ENCODE measurements at regions not wholly inside any gene's neighbourhood (a gene's known extent, or its start where the extent isn't known, plus 50 kb on each side); places are given as distances from the start of the nearest gene placed in this dataset.

GRCh38 chr1:198929961-198930599 is 291.2 kb downstream of the PTPRC start:
- Mint-ChIP-seq H3K4me3 (peak overlapping the region; percentile 6 to 80 (median 72)), H3K27me3 (no peaks in the 10 kb centered on the region), H3K36me3 (no peaks in the 10 kb centered on the region), H3K9me3 (no peaks in the 10 kb centered on the region), H3K4me1 (peaks cover 12 to 26% (median 24%) of the 10 kb centered on the region in 4 donors), H3K27ac (peak overlapping the region; percentile 3 to 92 (median 38))
- Histone ChIP-seq H3K9me3 (ENCODE audit: control insufficient read depth in 1 of 2, low read length in 2 of 2) (no peaks in the 10 kb centered on the region), H3K36me3 (ENCODE audit: insufficient read depth, low read length) (no peaks in the 10 kb centered on the region), H3K4me1 (ENCODE audit: insufficient read depth, low read length) (peaks cover 45% of the 10 kb centered on the region), H3K27me3 (ENCODE audit: insufficient read depth, low read length) (no peaks in the 10 kb centered on the region), H3K27ac (ENCODE audit: low read depth, low read length) (peak overlapping the region; percentile 3), H3K4me3 (ENCODE audit: low read length in 2 of 2) (no peak overlapping the region)
- peak in 2 of 5 donors; percentile 24 to 31 for DNase-seq
- intact Hi-C loops (cut with micrococcal nuclease) = loop anchor here (10.0 kb wide), 3 partner anchors 165 to 1025 kb away; partner anchors contain the start of gene C1orf53
- ChIA-PET POLR2A (ENCODE audit: partially characterized antibody) (interaction anchor here (1.1 to 1.7 kb wide), 2 partner anchors 8 to 10 kb away, joined by 3 to 5 read pairs; no protein-coding TSS in a partner anchor), CTCF (ENCODE audit: partially characterized antibody) (no interaction called here)

- no peaks in the 10 kb centered on the region for H3K27me3 Mint-ChIP-seq
- Histone ChIP-seq H3K4me3 (ENCODE audit: low read length in 2 of 2) (no peak overlapping the region), H3K27me3 (ENCODE audit: insufficient read depth, low read length) (no peaks in the 10 kb centered on the region), H3K9me3 (ENCODE audit: control insufficient read depth in 1 of 2, low read length in 2 of 2) (no peaks in the 10 kb centered on the region), H3K27ac (ENCODE audit: low read depth, low read length) (no peak overlapping the region), H3K4me1 (ENCODE audit: insufficient read depth, low read length) (peaks cover 62% of the 10 kb centered on the region), H3K36me3 (ENCODE audit: insufficient read depth, low read length) (no peaks in the 10 kb centered on the region)
- CTCF ChIA-PET (ENCODE audit: partially characterized antibody) = no interaction called here
- peak overlapping the region in 7 of 8 donors; percentile 2 to 64 (median 43) for H3K4me3 Mint-ChIP-seq
- peak overlapping the region in 5 of 7 donors; percentile 23 to 81 (median 41) for H3K27ac Mint-ChIP-seq
- no peaks in the 10 kb centered on the region for H3K9me3 Mint-ChIP-seq
- H3K36me3 Mint-ChIP-seq = no peaks in the 10 kb centered on the region
- intact Hi-C loops (cut with micrococcal nuclease) = loop anchor here (10.0 kb wide), 3 partner anchors 162 to 1028 kb away; partner anchors contain the start of gene C1orf53
- POLR2A ChIA-PET (ENCODE audit: partially characterized antibody) = interaction anchor here (1.2 kb wide), 1 partner anchor 9 kb away, joined by 3 read pairs; no protein-coding TSS in a partner anchor
- H3K4me1 Mint-ChIP-seq = peaks cover 25 to 35% (median 33%) of the 10 kb centered on the region in 4 donors
- no peak for DNase-seq
Measured at GRCh38 chr1:198932351-198932991, 293.6 kb downstream of the PTPRC start.

- peak overlapping the region in 3 of 7 donors; percentile 20 to 35 (median 34) for H3K27ac Mint-ChIP-seq
- no peaks in the 10 kb centered on the region for H3K9me3 Mint-ChIP-seq
- peaks cover 68% of the 10 kb centered on the region for H3K4me1 ChIP-seq (ENCODE audit: insufficient read depth, low read length)
- no peaks in the 10 kb centered on the region for H3K27me3 ChIP-seq (ENCODE audit: insufficient read depth, low read length)
- H3K27ac ChIP-seq (ENCODE audit: low read depth, low read length) = peak overlapping the region; percentile 7
- H3K4me3 Mint-ChIP-seq = peak overlapping the region in 2 of 8 donors; percentile 2 to 16
- ChIA-PET CTCF (ENCODE audit: partially characterized antibody) (interaction anchor here (1.5 kb wide), 1 partner anchor 180 kb away, joined by 4 read pairs; no protein-coding TSS in a partner anchor), POLR2A (ENCODE audit: partially characterized antibody) (interaction anchor here (1.0 to 3.6 kb wide), 3 partner anchors 12 to 283 kb away, joined by 3 to 29 read pairs (median 4); no protein-coding TSS in a partner anchor)
- H3K36me3 ChIP-seq (ENCODE audit: insufficient read depth, low read length) = no peaks in the 10 kb centered on the region
- intact Hi-C loops (cut with micrococcal nuclease) = loop anchor here (10.0 kb wide), 3 partner anchors 161 to 1029 kb away; partner anchors contain the start of gene C1orf53
- H3K4me1 Mint-ChIP-seq = peaks cover 25 to 38% (median 34%) of the 10 kb centered on the region in 4 donors
- H3K36me3 Mint-ChIP-seq = no peaks in the 10 kb centered on the region
- no peaks in the 10 kb centered on the region for H3K27me3 Mint-ChIP-seq
- no peaks in the 10 kb centered on the region for H3K9me3 ChIP-seq (ENCODE audit: control insufficient read depth in 1 of 2, low read length in 2 of 2)
- no peak for DNase-seq
- peak overlapping the region in 1 of 2 donors; percentile 50 for H3K4me3 ChIP-seq (ENCODE audit: low read length in 2 of 2)
Measured at GRCh38 chr1:198933515-198934222, 294.8 kb downstream of the PTPRC start.

GRCh38 chr1:198934426-198934825 is 295.6 kb downstream of the PTPRC start:
- H3K9me3 Mint-ChIP-seq = no peaks in the 10 kb centered on the region
- Histone ChIP-seq H3K36me3 (ENCODE audit: insufficient read depth, low read length) (no peaks in the 10 kb centered on the region), H3K4me1 (ENCODE audit: insufficient read depth, low read length) (peaks cover 63% of the 10 kb centered on the region), H3K27ac (ENCODE audit: low read depth, low read length) (peak overlapping the region; percentile 7), H3K9me3 (ENCODE audit: control insufficient read depth in 1 of 2, low read length in 2 of 2) (no peaks in the 10 kb centered on the region), H3K4me3 (ENCODE audit: low read length in 2 of 2) (peak overlapping the region in 1 of 2 donors; percentile 50), H3K27me3 (ENCODE audit: insufficient read depth, low read length) (no peaks in the 10 kb centered on the region)
- H3K27ac Mint-ChIP-seq = no peak overlapping the region
- peak in 1 of 5 donors; percentile 15 for DNase-seq
- POLR2A ChIA-PET (ENCODE audit: partially characterized antibody) = interaction anchor here (0.8 to 3.6 kb wide), 6 partner anchors 12 to 1159 kb away, joined by 3 to 29 read pairs (median 3); partner anchors contain the start of gene DENND1B
- CTCF ChIA-PET (ENCODE audit: partially characterized antibody) = interaction anchor here (1.5 kb wide), 1 partner anchor 179 kb away, joined by 4 read pairs; no protein-coding TSS in a partner anchor
- no peaks in the 10 kb centered on the region for H3K27me3 Mint-ChIP-seq
- H3K36me3 Mint-ChIP-seq = no peaks in the 10 kb centered on the region
- H3K4me1 Mint-ChIP-seq = peaks cover 25 to 33% (median 31%) of the 10 kb centered on the region in 4 donors
- H3K4me3 Mint-ChIP-seq = no peak overlapping the region
- intact Hi-C loops (cut with micrococcal nuclease) = loop anchor here (10.0 kb wide), 3 partner anchors 160 to 1030 kb away; partner anchors contain the start of gene C1orf53

- CTCF ChIA-PET (ENCODE audit: partially characterized antibody) = interaction anchor here (1.5 kb wide), 1 partner anchor 178 kb away, joined by 4 read pairs; no protein-coding TSS in a partner anchor
- Histone ChIP-seq H3K4me3 (ENCODE audit: low read length in 2 of 2) (peak overlapping the region; percentile 30 to 50), H3K27ac (ENCODE audit: low read depth, low read length) (peak overlapping the region; percentile 51), H3K36me3 (ENCODE audit: insufficient read depth, low read length) (no peaks in the 10 kb centered on the region), H3K4me1 (ENCODE audit: insufficient read depth, low read length) (peaks cover 58% of the 10 kb centered on the region), H3K9me3 (ENCODE audit: control insufficient read depth in 1 of 2, low read length in 2 of 2) (no peaks in the 10 kb centered on the region), H3K27me3 (ENCODE audit: insufficient read depth, low read length) (no peaks in the 10 kb centered on the region)
- no peaks in the 10 kb centered on the region for H3K27me3 Mint-ChIP-seq
- intact Hi-C loops (cut with micrococcal nuclease) = loop anchor here (1.0 to 10.0 kb wide), 5 partner anchors 15 to 1030 kb away; partner anchors contain the start of gene C1orf53
- H3K4me3 Mint-ChIP-seq = no peak overlapping the region
- no peaks in the 10 kb centered on the region for H3K9me3 Mint-ChIP-seq
- DNase-seq = peak; percentile 79 to 87 (median 86)
- no peaks in the 10 kb centered on the region for H3K36me3 Mint-ChIP-seq
- H3K27ac Mint-ChIP-seq = no peak overlapping the region
- POLR2A ChIA-PET (ENCODE audit: partially characterized antibody) = interaction anchor here (0.8 to 3.6 kb wide), 7 partner anchors 7 to 1159 kb away, joined by 3 to 29 read pairs (median 3); partner anchors contain the start of gene DENND1B
- H3K4me1 Mint-ChIP-seq = peaks cover 21 to 29% (median 27%) of the 10 kb centered on the region in 4 donors
Measured at GRCh38 chr1:198934901-198935305, 296.1 kb downstream of the PTPRC start.

GRCh38 chr1:198935306-198935921 is 296.6 kb downstream of the PTPRC start:
- H3K4me3 Mint-ChIP-seq = no peak overlapping the region
- intact Hi-C loops (cut with micrococcal nuclease) = loop anchor here (1.0 to 10.0 kb wide), 5 partner anchors 15 to 1031 kb away; partner anchors contain the start of gene C1orf53
- no peaks in the 10 kb centered on the region for H3K9me3 ChIP-seq (ENCODE audit: control insufficient read depth in 1 of 2, low read length in 2 of 2)

More at GRCh38 chr1:198935306-198935921, 296.6 kb downstream of the PTPRC start:
- Histone ChIP-seq H3K4me3 (ENCODE audit: low read length in 2 of 2) (peak overlapping the region; percentile 30 to 50), H3K27me3 (ENCODE audit: insufficient read depth, low read length) (no peaks in the 10 kb centered on the region), H3K27ac (ENCODE audit: low read depth, low read length) (peak overlapping the region; percentile 51), H3K36me3 (ENCODE audit: insufficient read depth, low read length) (no peaks in the 10 kb centered on the region), H3K4me1 (ENCODE audit: insufficient read depth, low read length) (peaks cover 53% of the 10 kb centered on the region)
- Mint-ChIP-seq H3K27me3 (no peaks in the 10 kb centered on the region), H3K4me1 (peaks cover 16 to 24% (median 23%) of the 10 kb centered on the region in 4 donors), H3K9me3 (peaks cover 0 to under 1% (median 0%) of the 10 kb centered on the region in 8 donors), H3K27ac (no peak overlapping the region), H3K36me3 (no peaks in the 10 kb centered on the region)
- ChIA-PET POLR2A (ENCODE audit: partially characterized antibody) (interaction anchor here (0.8 to 3.6 kb wide), 8 partner anchors 8 to 1160 kb away, joined by 3 to 29 read pairs (median 4); partner anchors contain the start of gene DENND1B), CTCF (ENCODE audit: partially characterized antibody) (interaction anchor here (1.1 to 1.8 kb wide), 4 partner anchors 18 to 188 kb away, joined by 3 to 4 read pairs (median 4); no protein-coding TSS in a partner anchor)
- DNase-seq = peak in 3 of 5 donors; percentile 31 to 80 (median 35)
